HEK293 (cell line): ENCODE measurements at regions not wholly inside any gene's neighbourhood (a gene's known extent, or its start where the extent isn't known, plus 50 kb on each side); places are given as distances from the start of the nearest gene placed in this dataset.

Experiments used
- CTCF ChIA-PET: fragments of 350-600 bp; formaldehyde crosslinking; extraction: SDS; loops from one replicate; lab custom pipeline; 2021; ENCODE audit warnings: antibody characterized with exemption; lab: Yijun Ruan, JAX
- POLR2A ChIA-PET: fragments of 300-600 bp; formaldehyde crosslinking; extraction: SDS; loops from one replicate; lab custom pipeline; 2020; ENCODE audit warnings: antibody characterized with exemption, inconsistent platforms; lab: Yijun Ruan, JAX
- H3K27ac ChIP-seq: fragments of 200-500 bp; sonication (Bioruptor generic); 2 replicates; pipeline ENCODE4 v1.5.1; 2014; ENCODE audit warnings: low read depth, low read length, control low read depth, inconsistent platforms; ENCODE audit errors: extremely low read depth
- H3K36me3 ChIP-seq, 2 experiments: fragments of 200-500 bp in 1 of 2; sonication (Bioruptor generic) in 1 of 2; 1 replicate in 1 of 2; 2 replicates in 1 of 2; pipeline ENCODE4 v1.5.1; 2014 to 2017; ENCODE audit warnings: inconsistent platforms in 2 of 2, low read length in 2 of 2; ENCODE audit not compliant: control insufficient read depth in 2 of 2, insufficient read depth in 1 of 2
- H3K4me1 ChIP-seq: fragments of 200-500 bp; sonication (Bioruptor generic); 2 replicates; pipeline ENCODE4 v1.5.1; 2014; ENCODE audit warnings: mild to moderate bottlenecking, low read length, inconsistent platforms; ENCODE audit not compliant: control insufficient read depth, insufficient read depth
- H3K4me3 ChIP-seq: 2 replicates; pipeline ENCODE4 v1.5.1; 2011; ENCODE audit warnings: low read depth, mild to moderate bottlenecking, control low read depth, low read length, moderate library complexity
- H3K9me3 ChIP-seq: fragments of 200-500 bp; sonication (Bioruptor generic); 2 replicates; pipeline ENCODE4 v1.5.1; 2014; ENCODE audit warnings: low read depth, low read length, inconsistent platforms; ENCODE audit not compliant: control insufficient read depth, insufficient read depth
- FEZF1 ChIP-seq: fragments of 450-650 bp; formaldehyde crosslinking; IDR thresholded peaks from 2 replicates; pipeline ENCODE4 v1.5.1; 2016; ENCODE audit warnings: missing biosample characterization, missing genetic modification characterization
- GLI2 ChIP-seq: fragments of 450-650 bp; formaldehyde crosslinking; IDR thresholded peaks from 2 replicates; pipeline ENCODE4; 2017; ENCODE audit warnings: missing biosample characterization, missing genetic modification characterization, low read depth, borderline replicate concordance
- MEIS1 ChIP-seq: sonication (generic); formaldehyde crosslinking; IDR thresholded peaks from 2 replicates; pipeline ENCODE4 v1.8.1; 2022; ENCODE audit warnings: missing genetic modification reagents, mild to moderate bottlenecking, borderline replicate concordance
- SP7 ChIP-seq: fragments of 450-650 bp; formaldehyde crosslinking; IDR thresholded peaks from 2 replicates; pipeline ENCODE4 v1.5.1; 2016; ENCODE audit warnings: missing biosample characterization, missing genetic modification characterization
- ZBTB48 ChIP-seq: fragments of 450-650 bp; formaldehyde crosslinking; IDR thresholded peaks from 2 replicates; pipeline ENCODE4 v1.5.1; 2016; ENCODE audit warnings: missing biosample characterization, missing genetic modification characterization
- ZFP3 ChIP-seq: fragments of 450-650 bp; formaldehyde crosslinking; IDR thresholded peaks from 2 replicates; pipeline ENCODE4 v1.5.1; 2016; ENCODE audit warnings: low read depth, missing biosample characterization, missing genetic modification characterization
- ZFP41 ChIP-seq: fragments of 450-650 bp; formaldehyde crosslinking; IDR thresholded peaks from 2 replicates; pipeline ENCODE4 v1.5.1; 2016; ENCODE audit warnings: missing biosample characterization, missing genetic modification characterization, borderline replicate concordance
- ZNF133 ChIP-seq: fragments of 450-650 bp; formaldehyde crosslinking; IDR thresholded peaks from 2 replicates; pipeline ENCODE4 v1.5.1; 2016; ENCODE audit warnings: missing biosample characterization, missing genetic modification characterization
- ZNF239 ChIP-seq: fragments of 450-650 bp; formaldehyde crosslinking; IDR thresholded peaks from 2 replicates; pipeline ENCODE4 v1.5.1; 2016; ENCODE audit warnings: missing biosample characterization, missing genetic modification characterization
- ZNF354C ChIP-seq: fragments of 450-650 bp; formaldehyde crosslinking; IDR thresholded peaks from 2 replicates; pipeline ENCODE4 v1.5.1; 2016; ENCODE audit warnings: missing biosample characterization, missing genetic modification characterization, low read depth, borderline replicate concordance
- ZNF366 ChIP-seq: fragments of 450-650 bp; formaldehyde crosslinking; conservative IDR thresholded peaks from 2 replicates; pipeline ENCODE4 v1.5.1; 2016; ENCODE audit warnings: missing biosample characterization, missing genetic modification characterization
- ZNF521 ChIP-seq: fragments of 450-650 bp; formaldehyde crosslinking; IDR thresholded peaks from 2 replicates; pipeline ENCODE4 v1.5.1; 2017; ENCODE audit warnings: missing biosample characterization, mild to moderate bottlenecking, missing genetic modification characterization
- ZNF544 ChIP-seq: fragments of 450-650 bp; formaldehyde crosslinking; IDR thresholded peaks from 2 replicates; pipeline ENCODE4 v1.5.0; 2017; ENCODE audit warnings: missing biosample characterization, missing genetic modification characterization
- ZNF571 ChIP-seq: fragments of 450-650 bp; formaldehyde crosslinking; IDR thresholded peaks from 2 replicates; pipeline ENCODE4 v1.5.0; 2017; ENCODE audit warnings: missing biosample characterization, missing genetic modification characterization
- ZNF623 ChIP-seq: fragments of 450-650 bp; formaldehyde crosslinking; IDR thresholded peaks from 2 replicates; pipeline ENCODE4 v1.5.1; 2016; ENCODE audit warnings: missing biosample characterization, missing genetic modification characterization
- ZNF654 ChIP-seq: fragments of 450-650 bp; formaldehyde crosslinking; IDR thresholded peaks from 2 replicates; pipeline ENCODE4 v1.5.1; 2016; ENCODE audit warnings: low read depth, missing biosample characterization, missing genetic modification characterization
- ZNF664 ChIP-seq: fragments of 450-650 bp; formaldehyde crosslinking; IDR thresholded peaks from 2 replicates; pipeline ENCODE4 v1.5.1; 2016; ENCODE audit warnings: missing biosample characterization, missing genetic modification characterization
- ZNF701 ChIP-seq: fragments of 450-650 bp; formaldehyde crosslinking; IDR thresholded peaks from 2 replicates; pipeline ENCODE4 v1.5.1; 2016; ENCODE audit warnings: missing biosample characterization, missing genetic modification characterization
- ZNF747 ChIP-seq: fragments of 450-650 bp; formaldehyde crosslinking; IDR thresholded peaks from 2 replicates; pipeline ENCODE4 v1.5.1; 2016; ENCODE audit warnings: missing biosample characterization, missing genetic modification characterization
- ZSCAN30 ChIP-seq: fragments of 450-650 bp; IDR thresholded peaks from 2 replicates; pipeline ENCODE4 v1.5.1; 2018; ENCODE audit warnings: missing biosample characterization, mild to moderate bottlenecking, missing genetic modification characterization, moderate library complexity
- ZXDB ChIP-seq: fragments of 450-650 bp; formaldehyde crosslinking; IDR thresholded peaks from 2 replicates; pipeline ENCODE4 v1.5.1; 2016; ENCODE audit warnings: missing biosample characterization, missing genetic modification characterization
- TF ChIP-seq, protein P1 (sequence below): fragments of 450-650 bp; formaldehyde crosslinking; IDR thresholded peaks from 2 replicates; pipeline ENCODE4 v1.5.1; 2016; ENCODE audit warnings: missing biosample characterization, missing genetic modification characterization
- TF ChIP-seq, protein P2 (sequence below): fragments of 450-650 bp; formaldehyde crosslinking; IDR thresholded peaks from 2 replicates; pipeline ENCODE4 v1.5.1; 2016; ENCODE audit warnings: missing biosample characterization, missing genetic modification characterization

DNA sequence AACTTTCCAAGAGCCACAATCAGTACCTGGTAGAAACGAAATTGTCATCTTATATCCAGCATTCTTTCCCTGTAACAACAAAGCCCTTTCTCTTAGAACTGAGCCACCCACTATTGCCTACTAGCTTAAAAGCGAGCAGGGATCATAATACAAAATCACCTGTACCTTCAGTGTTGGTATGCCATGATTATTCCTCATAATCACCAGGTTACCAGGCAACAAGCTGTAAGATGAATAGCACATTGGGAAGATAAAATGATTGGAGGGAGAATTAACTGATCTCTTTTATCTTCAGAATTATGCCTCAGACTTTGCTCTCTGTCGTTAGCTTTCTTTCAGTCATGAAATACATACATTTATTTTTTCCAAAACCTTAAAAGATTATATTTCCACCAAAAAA lies 345.6 kb downstream of the PRELID2 start:
- Histone ChIP-seq H3K4me1 (no peaks in the 10 kb centered on the region), H3K36me3 (no peaks in the 10 kb centered on the region), H3K4me3 (no peak overlapping the region), H3K27ac (no peak overlapping the region), H3K9me3 (no peaks in the 10 kb centered on the region)
- TF ChIP-seq ZNF747 (tag by site-specific recombination) = no peak
- no peak for TF ChIP-seq ZNF366 (tag by site-specific recombination)
- TF ChIP-seq, protein P1, sequence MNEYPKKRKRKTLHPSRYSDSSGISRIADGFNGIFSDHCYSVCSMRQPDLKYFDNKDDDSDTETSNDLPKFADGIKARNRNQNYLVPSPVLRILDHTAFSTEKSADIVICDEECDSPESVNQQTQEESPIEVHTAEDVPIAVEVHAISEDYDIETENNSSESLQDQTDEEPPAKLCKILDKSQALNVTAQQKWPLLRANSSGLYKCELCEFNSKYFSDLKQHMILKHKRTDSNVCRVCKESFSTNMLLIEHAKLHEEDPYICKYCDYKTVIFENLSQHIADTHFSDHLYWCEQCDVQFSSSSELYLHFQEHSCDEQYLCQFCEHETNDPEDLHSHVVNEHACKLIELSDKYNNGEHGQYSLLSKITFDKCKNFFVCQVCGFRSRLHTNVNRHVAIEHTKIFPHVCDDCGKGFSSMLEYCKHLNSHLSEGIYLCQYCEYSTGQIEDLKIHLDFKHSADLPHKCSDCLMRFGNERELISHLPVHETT (tag by site-specific recombination) = no peak
- TF ChIP-seq ZFP41 (tag by site-specific recombination) = no peak
- no peak for TF ChIP-seq ZNF521 (tag by site-specific recombination)
- TF ChIP-seq, protein P2, sequence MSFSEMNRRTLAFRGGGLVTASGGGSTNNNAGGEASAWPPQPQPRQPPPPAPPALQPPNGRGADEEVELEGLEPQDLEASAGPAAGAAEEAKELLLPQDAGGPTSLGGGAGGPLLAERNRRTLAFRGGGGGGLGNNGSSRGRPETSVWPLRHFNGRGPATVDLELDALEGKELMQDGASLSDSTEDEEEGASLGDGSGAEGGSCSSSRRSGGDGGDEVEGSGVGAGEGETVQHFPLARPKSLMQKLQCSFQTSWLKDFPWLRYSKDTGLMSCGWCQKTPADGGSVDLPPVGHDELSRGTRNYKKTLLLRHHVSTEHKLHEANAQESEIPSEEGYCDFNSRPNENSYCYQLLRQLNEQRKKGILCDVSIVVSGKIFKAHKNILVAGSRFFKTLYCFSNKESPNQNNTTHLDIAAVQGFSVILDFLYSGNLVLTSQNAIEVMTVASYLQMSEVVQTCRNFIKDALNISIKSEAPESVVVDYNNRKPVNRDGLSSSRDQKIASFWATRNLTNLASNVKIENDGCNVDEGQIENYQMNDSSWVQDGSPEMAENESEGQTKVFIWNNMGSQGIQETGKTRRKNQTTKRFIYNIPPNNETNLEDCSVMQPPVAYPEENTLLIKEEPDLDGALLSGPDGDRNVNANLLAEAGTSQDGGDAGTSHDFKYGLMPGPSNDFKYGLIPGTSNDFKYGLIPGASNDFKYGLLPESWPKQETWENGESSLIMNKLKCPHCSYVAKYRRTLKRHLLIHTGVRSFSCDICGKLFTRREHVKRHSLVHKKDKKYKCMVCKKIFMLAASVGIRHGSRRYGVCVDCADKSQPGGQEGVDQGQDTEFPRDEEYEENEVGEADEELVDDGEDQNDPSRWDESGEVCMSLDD (tag by site-specific recombination) = no peak
- TF ChIP-seq ZNF354C (tag by site-specific recombination) = no peak
- TF ChIP-seq FEZF1 (tag by site-specific recombination) = no peak
- no peak for TF ChIP-seq ZNF654
- TF ChIP-seq ZNF664 (tag by site-specific recombination) = no peak
- TF ChIP-seq ZNF133 (tag by site-specific recombination) = no peak
- no peak for TF ChIP-seq ZNF239
- POLR2A ChIA-PET = no interaction called here
- CTCF ChIA-PET = interaction anchor here (0.7 kb wide), 1 partner anchor 18 kb away, joined by 3 read pairs; no protein-coding TSS in a partner anchor

DNA sequence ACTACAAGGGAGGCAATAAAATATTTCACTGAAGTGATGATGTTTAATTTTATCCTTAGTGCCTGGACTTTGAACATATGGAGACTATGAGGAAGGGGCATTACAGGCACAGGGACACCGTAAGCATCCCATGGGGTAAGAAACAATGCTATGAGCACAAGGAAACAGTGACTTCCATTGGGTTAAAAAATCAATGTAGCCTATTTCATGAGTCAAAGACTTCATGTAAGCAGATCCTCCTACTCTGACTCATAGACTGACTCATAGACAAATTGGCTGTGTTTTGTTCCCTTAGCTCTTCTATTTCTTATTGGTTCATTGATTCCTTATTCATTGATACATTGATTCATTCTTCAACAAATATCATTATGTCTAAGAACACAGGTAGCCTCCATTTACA lies 351.0 kb downstream of the PRELID2 start:
- TF ChIP-seq ZNF544 (tag by site-specific recombination) (no peak), ZNF623 (tag by site-specific recombination) (no peak), ZBTB48 (tag by site-specific recombination) (no peak), ZFP3 (no peak), SP7 (tag by site-specific recombination) (no peak), MEIS1 (CRISPR knock-in tag) (no peak), ZXDB (tag by site-specific recombination) (no peak), GLI2 (tag by site-specific recombination) (no peak), ZNF701 (tag by site-specific recombination) (no peak), ZNF654 (no peak), ZSCAN30 (tag by site-specific recombination) (no peak), ZNF571 (tag by site-specific recombination) (no peak)
- ChIA-PET CTCF (no interaction called here), POLR2A (no interaction called here)

More for the DNA sequence above, 351.0 kb downstream of the PRELID2 start:
- Histone ChIP-seq H3K9me3 (no peaks in the 10 kb centered on the region), H3K4me1 (no peaks in the 10 kb centered on the region), H3K27ac (no peak overlapping the region), H3K36me3 (no peaks in the 10 kb centered on the region), H3K4me3 (no peak overlapping the region)
